Lung (tissue), 11 donors: ENCODE measurements at regions not wholly inside any gene's neighbourhood (a gene's known extent, or its start where the extent isn't known, plus 50 kb on each side); places are given as distances from the start of the nearest gene placed in this dataset.

Experiments
- ATAC-seq: fragments of 200-7000 bp; cut with Tn5 transposase; one replicate; pipeline ENCODE4 v1.9.1; 2020; ENCODE audit warnings: moderate number of reproducible peaks; ENCODE audit not compliant: insufficient read depth, low FRiP score
- DNase-seq, 3 donors: peaks; one replicate each; pipeline ENCODE4 v3.0.0-alpha.2; 2013 to 2017
- H3K27ac ChIP-seq, 2 donors: one replicate each; pipeline ENCODE4 v1.5.1; 2013; ENCODE audit warnings: mild to moderate bottlenecking in 2 of 2, moderate library complexity in 2 of 2, control low read depth in 1 of 2, inconsistent platforms in 1 of 2, low read depth in 1 of 2, low read length in 1 of 2
- H3K27me3 ChIP-seq, 3 donors: one replicate each; pipeline ENCODE4 v1.5.1; 2013; ENCODE audit warnings: low read length in 2 of 3; ENCODE audit not compliant: control insufficient read depth in 3 of 3, insufficient read depth in 3 of 3
- H3K36me3 ChIP-seq, 4 donors: one replicate each; pipeline ENCODE4 v1.5.1; 2013; ENCODE audit warnings: low read length in 4 of 4, mild to moderate bottlenecking in 1 of 4, moderate library complexity in 1 of 4; ENCODE audit not compliant: control insufficient read depth in 4 of 4, insufficient read depth in 4 of 4
- H3K4me1 ChIP-seq, 5 donors: one replicate each; pipeline ENCODE4 v1.5.1; 2013; ENCODE audit warnings: low read length in 5 of 5, mild to moderate bottlenecking in 2 of 5, moderate library complexity in 1 of 5; ENCODE audit not compliant: control insufficient read depth in 5 of 5, insufficient read depth in 5 of 5
- H3K4me3 ChIP-seq: one replicate; pipeline ENCODE4 v1.5.1; 2013; ENCODE audit warnings: mild to moderate bottlenecking, control low read depth, moderate library complexity
- H3K9ac ChIP-seq, 2 donors: one replicate each; pipeline ENCODE4 v1.5.1; 2013; ENCODE audit warnings: low read length in 2 of 2, control low read depth in 1 of 2; ENCODE audit not compliant: insufficient read depth in 1 of 2
- H3K9me3 ChIP-seq, 4 donors: one replicate each; pipeline ENCODE4 v1.5.1; 2013; ENCODE audit warnings: low read length in 3 of 4, mild to moderate bottlenecking in 1 of 4, moderate library complexity in 1 of 4; ENCODE audit not compliant: control insufficient read depth in 4 of 4, insufficient read depth in 3 of 4
- CTCF ChIP-seq: IDR thresholded peaks from 2 replicates; pipeline ENCODE4 v1.5.1; 2012; ENCODE audit warnings: mild to moderate bottlenecking; ENCODE audit errors: control extremely low read depth, extremely low read depth
- WGBS, 2 donors: extraction: QIAGEN DNeasy Blood & Tissue Kit; methylation state at CpG; one replicate each; pipeline ENCODE4 v1.1.7; 2013; 5-methylcytosine and 5-hydroxymethylcytosine counted together
- donor health status: control.
- donor health status: control.
- donor health status: Bipolar disorder and iron deficiency.
- donor health status: healthy.
- donor health status: DM: yes; HTN: yes; CAD: no.

DNA sequence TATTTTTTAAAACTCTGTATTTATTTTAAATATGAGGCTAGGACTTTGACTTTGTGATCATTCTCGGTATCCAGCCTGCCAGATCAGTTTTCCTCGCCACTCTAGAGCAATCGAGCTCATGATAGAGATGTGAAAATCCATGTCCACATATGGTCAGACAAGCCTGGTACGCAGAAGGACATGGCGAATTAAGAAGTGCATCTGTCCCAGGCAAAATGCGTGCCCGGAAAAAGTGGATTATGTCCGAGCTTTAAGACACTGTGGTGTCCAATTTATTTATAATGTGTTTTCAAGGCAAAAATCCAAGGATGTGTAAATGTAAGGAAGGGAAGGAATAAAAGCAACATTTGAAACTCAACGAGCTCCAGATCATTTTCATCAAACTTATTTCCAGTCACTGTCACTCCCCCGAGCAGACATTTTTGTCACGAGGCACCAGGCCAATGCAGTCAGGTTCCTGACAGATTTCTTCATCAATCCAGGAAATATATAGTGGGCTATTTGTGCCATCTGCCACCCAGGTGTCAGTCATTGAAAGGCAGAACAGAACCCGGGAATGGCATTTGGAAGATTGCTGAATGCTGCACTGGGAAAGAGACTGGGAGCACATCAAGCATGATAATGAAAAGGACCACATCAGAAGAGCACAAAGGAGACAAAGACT, 825.7 kb downstream of the SQOR start:
- WGBS, 2 donors: 83 to 86% methylated on average over 12 of the region's 12 CpGs
- no peak overlapping the region for H3K4me3 ChIP-seq
- H3K9ac ChIP-seq: no peak overlapping the region
- no peaks in the 10 kb centered on the region for H3K27me3 ChIP-seq
- no peak for TF ChIP-seq CTCF
- ATAC-seq (no peak), DNase-seq (no peak)
- no peaks in the 10 kb centered on the region for H3K9me3 ChIP-seq
- no peaks in the 10 kb centered on the region for H3K36me3 ChIP-seq
- H3K27ac ChIP-seq: no peak overlapping the region
- H3K4me1 ChIP-seq: no peaks in the 10 kb centered on the region

GRCh38 chr15:46461416-46461815, 826.6 kb downstream of the SQOR start:
- Histone ChIP-seq H3K4me1 (no peaks in the 10 kb centered on the region), H3K9me3 (no peaks in the 10 kb centered on the region), H3K27me3 (no peaks in the 10 kb centered on the region), H3K9ac (no peak overlapping the region), H3K36me3 (no peaks in the 10 kb centered on the region), H3K27ac (no peak overlapping the region), H3K4me3 (no peak overlapping the region)
- WGBS, 2 donors: 76 to 78% methylated on average over 2 of the region's 2 CpGs
- ATAC-seq (no peak), DNase-seq (no peak)
- no peak for TF ChIP-seq CTCF

DNA sequence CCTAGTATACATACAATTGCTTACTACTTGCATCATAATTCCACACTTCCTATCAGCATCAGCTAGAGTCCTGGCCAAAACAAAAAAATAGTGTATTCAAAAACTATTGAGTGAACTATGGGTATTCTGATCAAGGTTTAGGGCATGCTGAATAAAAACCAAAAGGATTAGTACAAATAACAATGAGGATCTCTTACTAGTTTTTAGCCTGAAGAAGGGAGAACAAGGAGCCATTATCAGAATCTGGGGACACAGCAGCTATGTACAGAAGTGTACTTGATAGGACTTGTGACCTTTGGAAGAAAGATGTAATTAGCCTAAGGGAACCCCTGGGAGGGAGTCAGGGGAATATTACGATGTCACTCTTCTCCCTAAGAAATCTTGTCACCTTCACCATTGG, 832.2 kb downstream of the SQOR start:
- Histone ChIP-seq H3K27ac (no peak overlapping the region), H3K4me3 (no peak overlapping the region), H3K27me3 (no peaks in the 10 kb centered on the region), H3K9me3 (peaks cover 0 to 1% (median 0%) of the 10 kb centered on the region in 4 donors), H3K9ac (no peak overlapping the region), H3K4me1 (no peaks in the 10 kb centered on the region), H3K36me3 (no peaks in the 10 kb centered on the region)
- TF ChIP-seq CTCF: no peak
- ATAC-seq (no peak), DNase-seq (no peak)
- WGBS, 2 donors: 93% methylated on average over 1 of the region's 1 CpG

GRCh38 chr15:46471096-46471495, 836.3 kb downstream of the SQOR start:
- 69 to 76% methylated on average over 1 of the region's 1 CpG for WGBS, 2 donors
- TF ChIP-seq CTCF: no peak

More at GRCh38 chr15:46471096-46471495, 836.3 kb downstream of the SQOR start:
- H3K4me3 ChIP-seq: no peak overlapping the region
- no peak for DNase-seq
- no peaks in the 10 kb centered on the region for H3K4me1 ChIP-seq
- no peak overlapping the region for H3K9ac ChIP-seq
- peaks cover 0 to 1% (median 0%) of the 10 kb centered on the region in 4 donors for H3K9me3 ChIP-seq
- no peaks in the 10 kb centered on the region for H3K27me3 ChIP-seq
- H3K27ac ChIP-seq: no peak overlapping the region
- ATAC-seq: no peak
- no peaks in the 10 kb centered on the region for H3K36me3 ChIP-seq
